GM21381 (cell line): ENCODE measurements at regions not wholly inside any gene's neighbourhood (a gene's known extent, or its start where the extent isn't known, plus 50 kb on each side); places are given as distances from the start of the nearest gene placed in this dataset.
"Not testable (repeated sequence)": the region's sequence is repeated elsewhere in the genome, so short reads cannot be mapped to it uniquely, and the experiment has no call there.

Source experiments
- ATAC-seq: cut with Tn5 transposase; IDR thresholded peaks from one replicate; pipeline ENCODE4 v1.9.1; 2021; ENCODE audit warnings: mild to moderate bottlenecking, moderate library complexity; ENCODE audit not compliant: unreplicated experiment

DNA sequence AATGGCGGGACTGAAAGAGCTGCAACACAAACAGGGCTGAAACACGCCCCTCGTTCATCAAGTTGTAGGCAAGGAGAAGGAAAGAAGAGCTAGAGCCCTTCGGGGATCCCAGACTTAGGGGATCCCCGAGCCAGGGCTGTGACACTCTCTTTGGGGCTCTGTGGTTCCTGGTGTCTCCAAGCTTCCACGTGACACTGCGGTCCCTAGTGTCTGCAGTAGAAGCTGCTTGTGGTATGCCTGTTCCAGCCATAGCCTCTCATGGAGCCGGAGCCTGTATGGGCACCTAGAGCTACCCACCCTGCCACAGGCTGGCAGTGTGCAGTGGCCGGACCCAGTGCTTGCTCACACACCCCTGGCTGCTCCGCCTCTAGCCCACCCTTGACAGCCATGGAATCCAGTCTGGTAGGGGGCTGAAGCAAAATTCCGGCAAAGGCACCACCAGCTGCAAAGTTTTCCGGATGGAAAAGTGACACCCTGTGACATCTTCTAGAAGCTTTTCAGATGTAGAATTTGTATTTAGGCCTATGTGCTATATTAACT lies 1439.6 kb upstream of the ACO1 start:
- no peak for ATAC-seq

DNA sequence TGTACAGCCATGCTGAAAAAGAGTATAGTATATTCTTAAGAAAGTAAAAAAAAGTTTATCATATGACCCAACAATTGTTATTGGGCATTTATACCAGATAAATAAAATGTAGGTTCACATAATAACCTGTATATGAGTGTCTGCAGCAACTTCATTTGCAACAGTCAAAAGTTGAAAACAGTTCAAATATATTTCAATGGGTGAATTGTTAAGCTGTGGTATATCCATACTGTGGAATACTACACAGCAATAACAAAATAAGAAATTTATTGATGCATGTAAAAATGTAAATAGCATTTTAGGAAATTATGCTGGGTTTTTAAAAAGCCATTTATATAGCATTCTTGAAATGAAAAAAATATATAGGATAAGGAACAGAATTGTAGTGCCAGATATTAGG lies 1420.1 kb upstream of the ACO1 start:
- ATAC-seq, result no peak

DNA sequence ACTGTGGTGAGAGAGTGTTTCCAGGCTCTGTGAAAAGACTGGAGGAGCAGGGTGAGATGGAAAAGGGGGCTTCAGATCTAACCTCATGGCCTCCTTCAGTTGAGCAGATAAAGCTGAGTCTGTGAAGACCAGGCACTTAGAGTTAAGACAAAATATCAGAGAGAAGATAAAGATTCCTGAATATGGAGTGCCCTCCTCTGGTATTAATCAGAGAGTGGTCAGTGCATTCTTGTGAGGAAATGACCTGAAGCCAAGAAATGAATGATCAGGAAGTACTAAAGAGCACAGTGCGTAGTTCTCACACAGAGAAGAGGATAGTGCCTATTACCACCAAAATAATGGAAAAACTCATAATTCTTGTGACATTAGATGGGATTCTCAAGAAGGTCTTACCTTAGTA lies 1417.0 kb upstream of the ACO1 start:
- no peak for ATAC-seq

DNA sequence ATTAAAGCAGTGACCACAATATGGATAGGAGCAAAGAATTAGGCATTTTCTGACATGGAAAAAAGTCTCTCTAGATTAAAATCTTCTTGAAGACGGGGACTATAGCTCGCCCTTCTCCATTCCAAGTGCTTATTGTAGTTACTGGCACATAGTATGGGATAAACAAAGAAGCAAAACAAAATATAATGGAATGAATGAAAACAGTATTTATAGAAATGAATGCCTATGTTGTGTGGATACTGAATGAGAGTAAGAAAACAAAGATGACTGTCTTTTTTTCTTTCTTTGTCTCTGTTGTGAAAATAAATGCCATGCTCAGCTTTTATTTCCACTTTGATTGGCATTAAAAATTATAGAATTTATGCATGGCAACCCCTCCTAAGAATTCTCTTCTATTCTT lies 1414.3 kb upstream of the ACO1 start:
- no peak for ATAC-seq

DNA sequence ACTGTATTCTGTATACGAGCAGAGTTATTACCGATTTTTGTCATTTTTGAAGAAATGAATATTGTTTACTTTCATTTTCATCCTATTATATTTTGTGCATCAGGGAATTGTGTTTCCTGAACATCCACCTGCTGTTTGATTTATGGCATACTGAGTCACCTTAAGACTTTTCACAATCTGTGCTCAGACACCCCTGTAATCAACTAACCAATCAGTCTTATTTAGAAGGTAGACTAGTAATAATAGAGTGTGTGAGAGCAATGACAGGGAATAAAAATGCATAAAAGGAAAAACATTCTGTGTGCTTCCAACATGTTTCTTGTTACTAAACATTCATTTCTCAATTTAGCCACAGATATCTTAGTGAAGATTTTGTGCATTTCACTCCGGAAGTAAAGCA lies 1413.6 kb upstream of the ACO1 start:
- ATAC-seq, result no peak

DNA sequence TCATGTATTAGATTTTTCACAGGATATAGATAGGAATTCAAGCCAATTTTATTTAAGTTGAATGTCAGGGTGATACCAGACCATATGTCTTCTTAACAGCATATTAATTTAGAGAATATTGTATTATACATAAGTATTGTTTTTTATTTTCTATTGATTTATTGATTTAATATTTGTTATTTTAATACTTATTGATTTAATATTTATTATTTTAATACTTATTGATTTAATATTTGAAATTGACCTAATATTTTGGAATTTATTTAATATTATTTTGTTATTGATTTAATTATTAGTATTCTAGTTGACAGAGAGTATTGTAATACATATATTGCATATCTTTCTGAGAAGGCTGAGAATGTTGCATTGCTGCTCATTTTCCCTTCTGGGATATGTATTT lies 1411.8 kb upstream of the ACO1 start:
- ATAC-seq, result no peak

DNA sequence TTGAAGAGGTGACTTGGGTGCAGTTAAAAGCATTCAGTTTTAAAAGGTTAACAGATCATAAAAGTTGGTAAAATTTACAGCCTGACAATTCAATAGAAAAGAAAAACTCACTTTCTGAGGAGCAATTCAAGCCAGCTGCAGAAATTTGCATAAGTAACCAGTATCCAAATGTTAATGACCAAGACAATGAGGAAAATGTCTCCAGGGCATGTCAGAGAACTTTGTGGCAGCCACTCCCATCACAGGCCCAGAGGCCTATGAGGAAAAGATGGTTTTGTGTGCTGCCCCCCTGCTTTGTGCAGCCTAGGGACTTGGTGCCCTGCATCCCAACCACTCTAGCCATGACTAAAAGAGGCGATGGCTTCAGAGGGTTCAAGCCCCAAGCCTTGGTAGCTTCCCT lies 1406.5 kb upstream of the ACO1 start:
- no peak for ATAC-seq

DNA sequence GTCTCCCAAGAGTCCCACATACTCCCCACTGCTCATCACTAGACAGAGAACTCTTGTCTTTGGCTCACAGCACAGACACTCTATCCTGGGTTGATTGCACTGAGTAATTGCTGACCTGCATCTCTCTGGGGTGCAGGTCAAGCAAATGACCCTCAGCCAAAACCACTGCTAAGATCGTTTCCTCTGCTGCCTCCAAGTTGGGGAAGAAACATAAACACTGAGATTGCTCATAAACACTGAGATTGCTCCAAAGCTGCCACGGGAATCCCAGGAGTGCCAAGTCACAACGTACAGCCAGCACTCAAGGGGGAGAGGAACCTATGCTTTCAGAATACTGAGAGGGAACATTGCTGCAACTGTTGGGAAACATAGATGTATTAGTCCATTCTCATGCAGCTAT lies 1402.1 kb upstream of the ACO1 start:
- no peak for ATAC-seq

DNA sequence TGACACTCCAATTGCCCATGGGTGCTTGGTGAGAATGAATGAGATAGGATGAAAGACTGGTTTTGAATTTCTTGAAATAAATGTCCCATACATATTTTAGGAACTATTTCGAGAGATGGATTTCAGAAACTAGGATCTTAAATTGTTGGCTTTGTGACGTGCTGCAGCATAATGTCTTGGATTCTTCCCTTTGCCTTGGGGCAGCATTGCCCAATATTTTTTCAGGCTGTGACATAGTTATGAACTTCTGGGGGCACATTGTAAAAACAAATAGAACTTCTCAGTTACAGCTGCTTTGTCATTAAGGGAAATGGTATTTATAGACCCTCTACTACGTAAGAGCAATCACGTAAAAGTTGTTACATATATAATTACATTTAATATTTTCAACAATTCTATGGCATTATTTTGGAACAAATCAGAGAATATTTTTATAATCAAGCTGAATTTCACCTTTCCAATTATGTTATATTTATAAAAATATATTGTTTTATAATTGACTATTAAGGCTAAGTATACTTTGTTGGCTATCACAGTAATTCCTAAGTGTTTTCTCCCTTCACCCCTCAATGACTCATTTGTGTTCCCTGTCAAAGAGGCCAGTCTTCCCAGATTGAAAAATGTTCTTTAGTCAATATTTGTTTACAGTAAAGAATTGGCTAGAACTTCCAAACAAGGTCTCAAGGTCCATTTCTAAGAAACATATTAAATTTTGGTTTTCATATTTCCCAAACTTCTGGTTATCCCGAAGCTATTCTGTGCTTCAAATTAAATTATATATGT lies 1388.3 kb upstream of the ACO1 start:
- ATAC-seq, result no peak

DNA sequence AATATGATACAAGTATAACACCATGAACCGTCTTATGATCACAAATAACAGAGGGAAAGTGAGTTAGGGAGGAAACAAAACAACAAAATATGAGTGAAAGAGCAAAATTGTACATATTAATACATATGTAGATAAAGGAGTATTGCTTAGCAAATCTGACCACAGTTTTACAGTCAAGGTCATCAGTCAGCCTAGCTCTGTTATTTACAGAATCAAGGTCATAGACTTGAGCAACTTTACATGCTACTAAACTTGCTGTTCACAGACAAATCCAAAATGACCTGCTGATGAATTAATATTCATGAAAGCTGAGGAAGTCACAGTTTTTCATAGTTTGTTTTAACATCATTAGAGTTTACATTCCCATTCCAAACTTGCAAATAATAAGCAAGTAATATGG lies 1387.7 kb upstream of the ACO1 start:
- no peak for ATAC-seq

DNA sequence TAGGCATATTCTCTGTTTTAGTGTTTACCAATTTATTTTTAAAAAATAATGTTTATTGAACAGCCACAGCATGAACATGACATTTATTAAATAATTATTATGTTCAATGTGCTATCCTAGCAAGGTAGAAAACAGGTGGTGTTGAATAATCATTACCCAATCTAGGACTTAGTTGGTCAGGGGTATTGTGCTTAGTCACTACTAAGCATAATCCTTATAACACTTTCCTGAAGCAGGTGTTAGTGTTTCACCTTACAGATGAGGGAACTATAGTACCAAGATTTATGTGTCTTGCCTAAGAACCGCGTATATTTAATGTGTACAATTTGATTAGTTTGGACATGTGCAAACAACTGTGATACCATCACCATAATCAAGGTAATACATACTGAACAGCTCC lies 1387.2 kb upstream of the ACO1 start:
- ATAC-seq, result no peak

DNA sequence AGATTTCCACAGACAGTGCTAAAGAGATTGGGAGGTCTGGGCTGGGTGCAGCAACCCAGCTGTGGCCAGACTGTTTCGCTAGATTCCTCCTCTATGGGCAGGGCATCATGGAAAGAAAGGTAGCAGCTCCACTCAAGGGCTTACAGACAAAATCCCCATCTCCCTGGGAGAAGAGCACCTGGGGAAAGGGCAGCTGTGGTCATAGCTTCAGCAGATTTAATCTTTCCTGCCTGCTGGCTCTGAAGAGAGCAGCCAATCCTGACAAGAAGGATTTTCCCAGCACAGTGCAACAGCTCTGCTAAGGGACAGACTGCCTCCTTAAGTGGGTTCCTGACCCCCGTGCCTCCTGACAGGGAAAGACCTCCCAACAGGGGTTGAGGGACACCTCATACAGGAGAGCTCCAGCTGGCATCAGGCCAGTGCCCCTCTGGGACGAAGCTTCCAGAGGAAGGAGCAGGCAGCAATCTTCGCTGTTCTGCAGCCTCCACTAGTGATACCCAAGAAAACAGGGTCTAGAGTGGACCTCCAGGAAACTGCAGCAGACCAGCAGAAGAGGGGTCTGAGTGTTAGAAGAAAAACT lies 1379.3 kb upstream of the ACO1 start:
- ATAC-seq, result no peak

DNA sequence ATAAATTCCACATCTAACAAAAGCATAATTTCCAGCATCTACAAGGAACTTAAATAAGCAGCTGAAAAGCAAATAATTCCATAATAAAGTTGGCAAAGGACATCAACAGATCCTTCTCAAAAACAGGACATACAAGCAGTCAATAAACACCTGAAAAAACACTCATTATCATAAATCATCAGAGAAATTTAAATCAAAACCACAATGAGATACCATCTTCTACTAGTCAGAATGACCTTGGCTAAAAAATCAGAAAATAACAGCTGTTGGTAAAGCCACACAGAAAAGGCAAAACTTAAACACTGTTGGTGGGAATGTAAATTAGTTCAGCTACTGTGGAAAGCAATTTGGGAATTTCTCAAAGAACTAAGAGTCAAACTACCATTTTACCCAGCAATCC lies 1371.1 kb upstream of the ACO1 start:
- no peak for ATAC-seq

DNA sequence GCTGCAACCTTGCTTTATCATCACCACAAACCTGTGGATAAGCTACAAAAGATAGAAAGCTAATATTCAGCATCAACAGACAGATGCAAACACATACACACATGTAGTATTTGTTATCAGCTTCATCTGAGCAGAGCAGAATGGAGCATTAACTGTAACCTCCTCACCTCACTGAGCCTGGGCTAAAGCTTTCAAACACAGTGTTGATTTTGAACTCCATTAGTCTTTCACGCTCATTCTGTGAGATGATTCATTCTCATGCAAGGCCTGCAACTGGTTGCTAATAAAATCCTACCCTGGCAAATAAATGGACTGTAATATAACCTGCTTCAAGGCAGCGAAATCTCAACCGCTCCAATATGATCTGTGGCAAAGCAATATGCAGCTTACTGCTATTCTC lies 1360.6 kb upstream of the ACO1 start:
- ATAC-seq, result no peak

DNA sequence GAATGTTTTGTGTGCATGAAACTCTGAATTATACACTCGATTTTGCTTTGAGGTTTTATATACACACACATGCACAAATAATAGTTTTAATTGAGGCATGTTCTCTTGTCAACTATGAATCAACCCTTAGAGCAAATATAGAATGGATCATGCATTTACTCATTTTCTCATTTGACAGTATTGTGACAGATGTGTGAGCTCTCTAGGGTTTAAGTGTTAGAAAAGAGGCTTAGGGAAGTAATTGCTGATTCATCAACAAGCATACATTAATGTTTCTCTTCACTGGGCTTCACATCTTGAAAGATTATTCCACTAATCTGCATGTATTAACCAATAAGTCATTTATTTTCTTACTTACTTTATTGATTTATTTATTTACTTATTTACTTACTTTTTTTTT lies 1356.8 kb upstream of the ACO1 start:
- no peak for ATAC-seq

DNA sequence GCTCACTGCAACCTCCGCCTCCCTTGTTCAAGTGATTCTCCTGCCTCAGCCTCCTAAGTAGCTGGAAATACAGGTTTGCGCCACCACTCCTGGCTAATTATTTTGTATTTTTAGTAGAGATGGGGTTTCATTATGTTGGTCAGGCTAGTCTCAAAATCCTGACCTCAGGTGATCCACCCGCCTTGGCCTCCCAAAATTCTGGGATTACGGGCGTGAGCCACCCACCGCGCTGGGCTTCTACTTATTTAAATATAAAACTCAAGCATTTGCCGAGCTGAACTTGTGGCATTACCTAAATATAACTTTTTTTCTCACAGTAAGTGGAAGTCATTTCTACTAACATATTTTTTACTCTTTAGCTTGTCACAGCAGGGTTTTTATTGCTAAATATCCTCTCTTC lies 1356.3 kb upstream of the ACO1 start:
- no peak for ATAC-seq

DNA sequence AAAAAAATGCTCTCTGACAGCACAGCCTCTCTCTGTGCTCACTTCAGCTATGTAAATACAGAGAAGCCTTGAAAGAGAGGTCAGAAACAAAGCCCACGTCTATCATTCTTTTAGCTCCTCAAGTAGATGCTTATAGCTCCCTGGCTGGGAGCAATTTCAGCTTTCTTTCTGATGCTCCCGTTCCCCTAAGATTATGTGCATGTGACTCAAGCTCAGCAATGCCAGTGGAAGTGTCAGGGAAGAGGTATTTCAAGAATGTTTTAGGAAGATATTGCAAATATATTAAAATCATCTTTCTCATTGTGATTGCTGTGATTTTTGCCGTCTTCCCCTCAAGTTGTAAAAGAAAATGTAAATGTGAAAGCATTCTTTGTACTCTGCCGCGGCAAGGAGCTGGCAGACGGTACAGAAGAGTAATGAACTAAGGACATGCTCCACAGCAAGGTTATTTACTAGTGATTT lies 1353.7 kb upstream of the ACO1 start:
- no peak for ATAC-seq

DNA sequence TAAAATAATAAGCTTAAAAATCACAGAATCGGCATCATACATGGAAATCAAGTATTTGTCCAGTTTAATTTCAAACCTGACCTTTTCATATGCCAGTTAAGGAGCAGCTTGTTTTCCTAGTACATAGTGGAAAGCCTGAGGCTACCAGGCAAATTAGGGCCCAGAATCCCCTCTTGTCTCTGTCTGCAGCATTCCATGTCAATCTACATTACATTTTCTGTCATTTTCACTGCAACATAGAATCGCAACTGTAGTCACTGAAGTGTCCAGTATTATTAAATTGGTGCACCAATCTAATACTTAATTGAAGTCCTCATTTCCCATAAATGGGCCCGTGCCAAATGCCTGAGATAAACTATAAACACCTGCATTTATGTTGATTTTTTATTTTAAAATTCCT lies 1352.2 kb upstream of the ACO1 start:
- no peak for ATAC-seq

DNA sequence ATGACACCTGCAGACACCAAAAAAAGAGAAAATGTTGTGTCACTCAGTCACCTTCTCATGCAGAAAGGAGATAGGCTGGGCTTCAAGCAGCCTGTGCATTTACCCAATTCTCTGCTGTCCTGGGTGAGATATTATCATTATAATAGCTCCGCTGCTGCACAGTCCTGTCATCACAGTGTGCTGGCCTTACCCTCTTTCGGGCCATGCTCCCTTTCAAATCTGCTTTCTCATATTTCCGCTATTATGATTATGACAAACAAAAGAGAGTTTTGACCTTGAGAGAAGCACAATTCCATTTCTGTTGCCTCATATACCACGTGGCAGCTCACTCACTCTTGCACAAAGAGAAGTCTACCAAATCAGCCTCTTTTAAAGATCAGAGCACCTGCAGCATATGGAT lies 1350.1 kb upstream of the ACO1 start:
- no peak for ATAC-seq

DNA sequence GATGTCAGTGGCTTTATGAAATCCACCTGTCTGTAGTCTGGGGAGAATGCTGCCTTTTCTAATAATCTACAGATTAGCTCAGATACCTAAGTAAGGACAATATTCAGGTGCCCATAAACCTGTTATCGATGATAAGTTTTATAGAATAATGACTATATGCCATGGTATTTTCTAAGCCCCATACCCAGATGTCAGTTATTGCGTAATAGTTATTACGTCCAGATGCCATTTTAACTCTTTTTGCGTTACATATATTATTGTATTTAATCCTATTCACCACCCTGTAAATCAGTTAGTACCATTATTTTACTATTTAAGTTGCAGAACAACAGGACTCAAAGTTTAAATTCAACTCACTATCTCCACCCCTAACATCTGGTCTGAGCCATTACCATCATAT lies 1343.9 kb upstream of the ACO1 start:
- no peak for ATAC-seq

DNA sequence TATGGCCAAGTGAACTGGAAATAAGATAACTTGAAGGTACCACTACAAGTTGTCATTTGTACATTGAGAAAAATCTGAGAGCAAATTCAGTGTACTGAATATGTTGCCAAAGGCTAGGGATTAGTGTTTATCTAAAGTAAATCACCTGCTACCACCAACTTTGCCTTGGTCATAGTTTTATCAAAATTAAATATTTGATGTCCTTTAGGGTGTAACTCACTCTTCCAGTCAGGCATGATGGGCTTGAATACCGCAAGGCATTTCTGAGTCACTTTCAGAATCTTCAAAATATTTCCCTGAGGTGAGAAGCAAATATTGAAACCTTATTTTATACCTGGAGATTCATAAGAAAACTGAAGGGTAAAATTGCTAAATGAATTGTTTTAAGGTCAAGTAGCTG lies 1338.6 kb upstream of the ACO1 start:
- no peak for ATAC-seq

DNA sequence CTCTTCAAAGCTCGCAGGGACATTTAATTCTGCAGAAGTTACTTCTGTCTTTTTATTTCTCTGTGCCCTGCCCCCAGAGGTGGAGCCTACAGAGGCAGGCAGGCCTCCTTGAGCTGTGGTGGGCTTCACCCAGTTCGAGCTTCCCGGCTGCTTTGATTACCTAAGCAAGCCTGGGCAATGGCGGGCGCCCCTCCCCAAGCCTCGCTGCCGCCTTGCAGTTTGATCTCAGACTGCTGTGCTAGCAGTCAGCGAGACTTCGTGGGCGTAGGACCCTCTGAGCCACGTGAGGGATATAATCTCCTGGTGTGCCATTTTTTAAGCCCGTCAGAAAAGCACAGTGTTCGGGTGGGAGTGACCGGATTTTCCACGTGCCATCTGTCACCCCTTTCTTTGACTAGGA lies 1322.9 kb upstream of the ACO1 start:
- ATAC-seq, result not testable (repeated sequence)

DNA sequence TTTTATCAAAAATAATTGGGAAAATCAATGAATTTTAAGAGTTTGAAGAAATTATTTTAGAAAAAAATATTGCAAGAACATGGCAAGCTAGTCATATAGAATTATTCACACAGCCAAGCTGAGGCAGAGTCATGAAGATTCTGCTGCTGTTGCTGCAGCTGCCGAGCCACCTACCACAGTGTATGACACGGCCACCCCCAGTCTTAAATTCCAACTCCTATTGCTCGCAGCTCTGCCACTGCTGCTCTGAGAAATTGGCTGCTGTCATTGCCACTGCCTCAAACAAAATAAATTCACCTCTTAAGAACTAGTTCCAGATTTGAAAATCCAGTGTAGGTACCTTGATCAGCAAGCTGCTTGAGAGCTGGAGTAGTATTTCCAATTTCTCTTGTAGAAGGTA lies 1318.8 kb upstream of the ACO1 start:
- no peak for ATAC-seq
